ENCODE measurements at regions not wholly inside any gene's neighbourhood (a gene's known extent, or its start where the extent isn't known, plus 50 kb on each side); places are given as distances from the start of the nearest gene placed in this dataset.

GRCh38 chr6:165895421-165896165 is 232.6 kb upstream of the PDE10A start:
- TF ChIP-seq CTCF (IDR thresholded peaks at IDR 0.05; ENCODE audit: low read depth, low read length, missing input control) (no peak), ATF3 (IDR thresholded peaks at IDR 0.05) (no peak), MAX (IDR thresholded peaks at IDR 0.05) (no peak), NR2F2 (IDR thresholded peaks at IDR 0.05) (no peak), REST (IDR thresholded peaks at IDR 0.05) (no peak), YY1 (IDR thresholded peaks at IDR 0.05) (no peak)
